Stimulated activated CD4-positive, alpha-beta T cell treated with anti-CD3 and anti-CD28 coated beads, TNF-alpha, amount 100 ng/mL, for 1 hour (primary cell): ENCODE measurements at regions not wholly inside any gene's neighbourhood (a gene's known extent, or its start where the extent isn't known, plus 50 kb on each side); places are given as distances from the start of the nearest gene placed in this dataset.

Experiments used
- DNase-seq, 3 donors: peaks; one replicate each; pipeline ENCODE4 v3.0.0-alpha.2; 2020; ENCODE audit warnings: low read depth in 3 of 3, low spot score in 1 of 3

GRCh38 chr2:16322308-16323125, 343.1 kb downstream of the CYRIA start:
- DNase-seq, result no peak

GRCh38 chr2:16321872-16322271, 343.8 kb downstream of the CYRIA start:
- DNase-seq, result no peak

- DNase-seq, result no peak
Observed at GRCh38 chr2:16321256-16321655, 344.4 kb downstream of the CYRIA start.

GRCh38 chr2:16320716-16321115, 344.9 kb downstream of the CYRIA start:
- no peak for DNase-seq

GRCh38 chr2:16319551-16320121, 346.0 kb downstream of the CYRIA start:
- no peak for DNase-seq

- DNase-seq, result no peak
Observed at GRCh38 chr2:16318474-16319195, 347.0 kb downstream of the CYRIA start.

- DNase-seq, result no peak
Observed at GRCh38 chr2:16318051-16318450, 347.6 kb downstream of the CYRIA start.

- DNase-seq, result no peak
Observed at GRCh38 chr2:16317211-16317830, 348.3 kb downstream of the CYRIA start.

GRCh38 chr2:16316456-16317210, 349.0 kb downstream of the CYRIA start:
- DNase-seq, result no peak

- DNase-seq, result no peak
Observed at GRCh38 chr2:16315908-16316307, 349.7 kb downstream of the CYRIA start.

- DNase-seq, result no peak
Observed at GRCh38 chr2:16315458-16315835, 350.2 kb downstream of the CYRIA start.

GRCh38 chr2:16314691-16315457, 350.8 kb downstream of the CYRIA start:
- DNase-seq, result no peak

- no peak for DNase-seq
Observed at GRCh38 chr2:16314001-16314400, 351.6 kb downstream of the CYRIA start.

- no peak for DNase-seq
Observed at GRCh38 chr2:16313235-16313975, 352.2 kb downstream of the CYRIA start.

GRCh38 chr2:16312771-16313170, 352.9 kb downstream of the CYRIA start:
- no peak for DNase-seq

- no peak for DNase-seq
Observed at GRCh38 chr2:16311521-16312440, 353.9 kb downstream of the CYRIA start.

GRCh38 chr2:16308816-16309215, 356.8 kb downstream of the CYRIA start:
- DNase-seq, result no peak

GRCh38 chr2:16304876-16305590, 360.6 kb downstream of the CYRIA start:
- DNase-seq, result no peak
